GM18502 (cell line): ENCODE measurements at regions not wholly inside any gene's neighbourhood (a gene's known extent, or its start where the extent isn't known, plus 50 kb on each side); places are given as distances from the start of the nearest gene placed in this dataset.

Experiments
- ATAC-seq: cut with Tn5 transposase; IDR thresholded peaks from one replicate; pipeline ENCODE4 v1.9.1; 2021; ENCODE audit warnings: mild to moderate bottlenecking; ENCODE audit not compliant: unreplicated experiment, poor library complexity

- no peak for ATAC-seq
These were observed 416.9 kb downstream of the MED13L start for GRCh38 chr12:115860619-115861018.

- ATAC-seq: no peak
These were observed 418.3 kb downstream of the MED13L start for GRCh38 chr12:115859231-115859630.

DNA sequence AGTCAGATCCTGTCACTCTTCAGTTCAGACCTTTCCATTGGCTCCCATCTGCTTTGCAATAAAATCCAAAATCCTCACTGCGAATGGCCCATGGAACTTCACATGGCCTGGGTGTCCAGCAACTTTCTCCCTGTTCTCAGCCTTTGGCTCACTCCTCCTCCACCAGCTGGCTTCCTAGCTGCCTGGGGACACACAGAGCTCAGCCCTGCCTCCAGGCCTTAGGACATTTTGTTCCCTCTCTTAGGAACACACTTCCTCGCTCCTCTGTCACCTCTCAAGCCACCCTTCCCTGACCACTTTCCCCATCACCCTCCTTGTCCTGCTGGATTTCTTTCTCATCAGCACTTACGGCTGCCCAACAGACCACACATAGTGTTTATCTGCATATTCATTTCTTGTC lies 419.6 kb downstream of the MED13L start:
- no peak for ATAC-seq

GRCh38 chr12:115857160-115857920 lies 420.2 kb downstream of the MED13L start:
- no peak for ATAC-seq

DNA sequence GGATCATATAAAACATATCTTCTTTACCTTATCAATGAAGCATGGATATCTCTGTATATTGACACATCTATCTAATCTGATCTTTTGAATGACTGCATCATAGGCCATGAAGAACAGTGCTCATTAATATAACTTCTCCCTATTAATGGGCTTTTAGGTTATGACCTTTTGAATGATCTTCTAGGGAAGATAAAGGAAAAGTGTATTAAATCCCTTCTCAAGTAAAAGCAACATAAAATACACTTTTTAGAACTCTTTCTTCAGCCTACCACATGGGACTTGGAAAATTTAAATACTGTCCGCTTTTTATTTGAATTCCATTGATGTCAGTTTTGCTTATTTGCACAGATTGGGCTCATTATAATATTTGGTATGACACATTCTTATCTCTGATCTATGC lies 425.4 kb downstream of the MED13L start:
- ATAC-seq: no peak

DNA sequence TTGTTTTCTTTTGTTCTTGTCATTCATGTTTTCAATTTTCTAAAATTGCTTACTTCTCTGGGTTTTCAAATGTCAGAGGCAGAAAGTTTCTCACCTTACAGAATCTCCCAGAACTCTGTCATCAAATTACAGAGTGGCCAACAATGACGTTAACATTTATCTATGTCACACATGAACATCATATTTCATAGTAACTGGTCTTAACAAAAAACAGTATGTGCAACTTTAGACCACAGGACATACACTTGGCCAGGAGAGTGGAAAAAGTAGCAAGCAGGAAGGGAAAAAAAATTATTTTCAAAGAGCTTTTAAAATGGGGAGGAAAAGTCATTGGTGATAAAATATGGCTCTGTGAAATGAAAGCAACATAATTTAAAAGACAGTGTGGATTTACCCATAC lies 426.5 kb downstream of the MED13L start:
- ATAC-seq: no peak

- ATAC-seq: no peak
These were observed 428.1 kb downstream of the MED13L start for GRCh38 chr12:115849262-115849943.

DNA sequence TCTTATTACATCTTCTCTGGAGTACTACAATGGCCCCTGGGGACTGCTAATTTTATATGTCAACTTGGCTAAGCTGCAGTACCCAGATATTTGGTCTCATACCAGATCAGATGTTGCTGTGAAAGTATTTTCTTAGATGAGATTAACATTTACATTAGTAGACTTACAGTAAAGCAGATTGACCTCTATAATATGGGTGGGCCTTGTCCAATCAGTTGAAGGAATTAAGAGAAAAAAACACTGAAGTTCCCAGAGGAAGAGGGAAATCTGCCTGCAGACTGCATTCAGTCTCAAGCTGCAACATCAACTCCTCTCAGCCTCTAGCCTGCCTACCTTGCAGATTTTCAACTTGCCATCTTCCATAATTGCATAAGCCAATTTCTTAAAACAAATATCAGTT lies 430.1 kb downstream of the MED13L start:
- no peak for ATAC-seq

DNA sequence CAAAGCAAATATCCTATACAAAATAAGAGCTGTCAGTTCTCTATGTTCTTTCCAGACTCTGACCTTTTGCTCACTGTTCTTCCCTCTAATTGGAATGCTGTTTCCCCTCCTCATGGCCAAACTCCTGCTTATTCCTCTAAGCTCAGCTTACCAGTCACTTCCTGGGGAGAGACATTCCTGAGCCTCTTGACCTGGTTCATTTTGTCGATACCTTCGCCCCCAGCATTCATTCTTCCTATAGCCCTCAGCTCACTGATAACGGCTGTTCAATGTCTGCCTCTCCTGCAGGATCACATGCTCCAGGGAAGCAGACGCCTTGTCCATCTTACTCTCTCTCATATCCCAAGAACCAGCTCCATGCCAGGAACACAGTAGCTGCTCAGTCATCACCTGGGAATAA lies 431.0 kb downstream of the MED13L start:
- ATAC-seq: no peak

GRCh38 chr12:115840159-115840558 lies 437.3 kb downstream of the MED13L start:
- ATAC-seq: no peak

DNA sequence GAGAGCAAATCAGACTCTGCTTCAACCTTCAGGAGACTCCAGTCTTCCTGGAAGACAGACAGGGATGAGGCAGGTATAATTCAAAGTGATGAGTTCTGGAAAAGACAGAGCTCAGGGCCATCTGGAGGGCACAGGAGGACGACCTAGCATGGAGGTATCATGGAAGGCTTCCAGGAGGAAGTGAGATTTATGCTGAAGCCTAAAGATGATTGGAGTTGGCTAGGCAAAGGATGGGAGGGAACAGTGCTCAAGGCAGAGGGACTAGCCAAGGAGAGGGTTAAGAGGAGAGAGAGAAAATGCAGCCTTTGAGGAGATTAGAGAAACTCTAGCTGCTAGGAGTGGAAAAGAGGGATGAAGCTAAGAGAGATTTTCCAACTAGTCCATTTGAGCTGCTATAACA lies 438.5 kb downstream of the MED13L start:
- ATAC-seq: no peak

DNA sequence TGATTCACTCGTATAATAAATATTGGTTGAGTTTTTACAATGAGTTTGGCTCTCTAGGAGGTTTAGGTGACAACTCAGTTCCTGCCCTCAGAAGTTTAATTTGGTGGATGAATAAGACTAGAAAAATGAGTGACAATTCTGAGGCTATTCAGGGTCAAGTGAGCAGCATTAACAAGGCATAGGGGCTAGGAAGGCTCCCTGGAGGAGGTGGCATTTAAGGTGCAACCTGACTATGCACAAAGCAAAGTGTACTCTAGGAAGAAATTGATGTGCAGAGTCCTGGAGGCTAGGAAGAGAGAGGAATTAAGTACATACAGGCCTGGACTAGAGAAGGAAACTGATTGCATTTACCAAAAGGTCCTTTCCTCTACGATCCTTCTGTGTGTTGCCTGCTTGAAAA lies 440.3 kb downstream of the MED13L start:
- ATAC-seq: no peak

DNA sequence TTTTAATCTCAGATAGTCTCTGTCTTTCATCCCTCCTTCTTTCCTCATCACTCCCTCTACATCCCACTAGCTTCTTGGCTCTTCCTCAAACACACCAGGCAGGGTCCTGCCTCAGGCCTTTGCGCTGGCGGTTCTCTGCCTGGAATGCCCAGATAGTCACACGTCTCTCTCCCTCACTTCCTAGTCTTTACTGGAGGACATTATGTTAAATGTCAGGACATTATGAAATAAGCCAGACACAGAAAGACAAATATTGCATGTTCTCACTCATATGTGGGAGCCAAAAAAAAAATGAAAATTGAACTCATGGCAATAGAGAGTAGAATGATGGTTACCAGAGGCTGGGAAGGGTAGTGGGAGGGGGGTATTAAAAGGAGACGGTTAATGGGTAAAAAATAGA lies 442.0 kb downstream of the MED13L start:
- no peak for ATAC-seq

DNA sequence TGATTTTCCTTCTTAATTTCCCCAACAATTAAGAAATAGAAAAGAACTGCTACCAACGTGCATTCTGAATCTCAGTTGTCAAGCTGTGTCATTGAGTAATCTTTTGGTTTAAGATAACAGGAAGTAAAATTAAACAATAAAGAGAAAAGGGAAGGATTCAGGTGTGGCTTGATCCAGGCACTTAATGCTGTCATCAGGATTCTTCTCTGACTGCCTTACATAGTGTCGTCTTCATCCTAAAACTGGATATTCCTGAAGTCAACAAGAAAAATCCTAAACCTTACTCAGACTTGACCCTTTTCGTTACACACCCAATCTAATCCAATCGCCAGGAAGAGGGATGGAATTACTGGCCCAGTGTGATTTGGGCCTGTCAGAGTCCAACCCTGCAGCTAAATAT lies 443.8 kb downstream of the MED13L start:
- no peak for ATAC-seq

DNA sequence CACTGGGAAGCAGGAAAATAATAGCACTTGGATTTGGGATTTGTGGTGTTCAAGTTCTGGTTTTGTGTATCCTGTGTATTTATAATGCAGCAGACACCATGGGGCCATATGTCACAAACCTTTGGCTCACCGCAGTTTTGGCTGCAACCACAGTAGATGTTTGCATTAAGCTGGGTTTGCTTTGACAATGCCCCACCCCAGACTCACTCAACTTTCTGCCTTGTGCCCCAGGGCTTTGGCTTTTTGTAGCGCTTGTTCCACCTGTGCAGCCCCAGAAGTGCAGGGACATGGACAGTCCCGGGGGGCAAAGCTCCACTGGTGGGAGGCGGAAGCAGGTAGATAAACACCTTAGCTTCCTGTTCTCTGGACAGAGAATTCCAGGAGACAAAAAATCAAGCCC lies 446.9 kb downstream of the MED13L start:
- ATAC-seq: no peak

- ATAC-seq: no peak
These were observed 447.4 kb downstream of the MED13L start for GRCh38 chr12:115830070-115830469.

GRCh38 chr12:115828168-115828567 lies 449.3 kb downstream of the MED13L start:
- no peak for ATAC-seq

DNA sequence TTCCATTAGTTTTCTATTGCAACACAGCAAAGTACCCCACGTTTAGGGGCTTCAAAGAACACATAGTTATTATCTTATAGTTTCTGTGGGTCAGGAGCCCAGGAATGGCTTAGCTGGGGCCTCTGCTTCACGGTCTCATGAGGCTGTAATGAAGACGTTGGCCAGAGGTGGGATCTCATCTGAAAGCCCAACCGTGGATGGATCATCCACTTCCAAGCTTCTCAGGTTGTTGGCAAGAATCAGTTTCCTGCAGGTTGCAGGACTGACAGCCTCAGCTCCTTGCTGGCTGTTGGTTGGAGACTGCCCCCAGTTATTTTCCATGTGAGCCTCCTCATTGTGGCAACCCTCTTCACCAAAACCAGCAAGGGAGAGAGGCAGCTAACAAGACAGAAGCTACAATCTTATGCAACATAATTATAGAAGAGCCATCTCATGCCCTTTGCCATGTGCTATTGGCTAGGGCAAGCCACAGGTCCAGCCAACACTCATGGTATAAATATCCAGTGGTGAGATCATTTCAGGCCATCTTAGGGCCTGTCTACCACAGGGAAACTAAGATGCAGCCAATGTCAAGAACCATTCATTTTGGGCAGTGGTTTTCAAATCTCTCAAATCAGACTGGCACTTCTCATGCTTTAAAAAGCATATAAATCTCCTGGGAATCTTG lies 452.4 kb downstream of the MED13L start:
- ATAC-seq: no peak

- ATAC-seq: no peak
These were observed 453.9 kb downstream of the MED13L start for GRCh38 chr12:115823635-115824034.

DNA sequence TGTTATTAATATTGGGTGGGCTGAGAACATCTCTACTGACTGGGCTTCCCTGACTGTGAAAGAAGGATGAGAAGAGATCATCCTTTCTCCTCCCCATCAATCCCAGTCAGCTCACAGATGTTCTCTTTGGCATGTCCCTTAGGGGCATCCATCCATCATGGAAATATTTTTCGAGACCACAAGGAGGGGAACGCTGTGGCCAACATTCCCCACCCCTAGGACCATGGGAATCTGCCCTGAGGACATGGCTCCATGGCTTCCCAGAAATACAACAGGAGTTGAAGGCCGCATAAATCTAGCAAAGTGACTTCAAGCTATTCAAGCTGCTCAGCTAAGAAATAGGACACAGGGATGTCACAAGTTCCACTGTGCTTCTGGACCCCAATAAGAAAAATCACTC lies 456.8 kb downstream of the MED13L start:
- no peak for ATAC-seq

DNA sequence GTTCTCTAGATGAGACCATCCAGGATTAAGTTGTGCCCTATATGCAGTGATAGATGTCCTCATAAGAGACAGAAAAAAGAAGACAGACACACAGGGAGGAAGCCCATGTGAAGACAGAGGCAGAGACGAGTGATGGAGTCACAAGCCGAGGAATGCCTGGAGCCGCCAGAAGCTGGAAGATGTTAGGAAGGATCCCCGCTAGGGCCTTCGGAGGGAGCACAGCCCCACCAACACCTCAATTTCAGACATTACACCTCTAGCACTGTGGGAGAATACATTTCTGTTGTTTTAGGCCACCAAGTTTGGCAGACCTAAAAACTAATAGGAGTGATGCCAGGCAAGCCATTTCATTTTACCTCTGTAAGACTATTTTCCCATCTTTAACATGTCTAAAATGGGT lies 458.5 kb downstream of the MED13L start:
- no peak for ATAC-seq

DNA sequence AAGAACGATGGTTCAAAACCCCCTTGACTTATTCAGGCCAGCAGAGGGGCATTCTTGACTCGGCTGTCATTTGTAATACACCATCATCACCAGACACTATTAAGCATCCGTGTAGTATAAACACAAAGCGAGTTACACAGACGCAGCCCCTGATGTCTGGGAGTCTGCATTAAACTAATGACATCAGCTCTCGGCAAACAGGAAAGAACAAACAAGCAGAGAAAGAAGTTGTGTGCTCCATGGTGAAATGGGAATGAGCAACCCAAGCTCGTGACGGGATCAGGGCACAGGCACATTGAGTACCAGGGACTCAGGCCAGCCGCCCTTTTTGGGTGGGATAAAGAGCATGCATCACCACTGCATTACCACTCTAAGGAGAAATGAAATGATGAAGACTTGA lies 460.1 kb downstream of the MED13L start:
- no peak for ATAC-seq
